ENCODE measurements at regions not wholly inside any gene's neighbourhood (a gene's known extent, or its start where the extent isn't known, plus 50 kb on each side); places are given as distances from the start of the nearest gene placed in this dataset.
"Not testable (repeated sequence)": the region's sequence is repeated elsewhere in the genome, so short reads cannot be mapped to it uniquely, and the experiment has no call there.

DNA sequence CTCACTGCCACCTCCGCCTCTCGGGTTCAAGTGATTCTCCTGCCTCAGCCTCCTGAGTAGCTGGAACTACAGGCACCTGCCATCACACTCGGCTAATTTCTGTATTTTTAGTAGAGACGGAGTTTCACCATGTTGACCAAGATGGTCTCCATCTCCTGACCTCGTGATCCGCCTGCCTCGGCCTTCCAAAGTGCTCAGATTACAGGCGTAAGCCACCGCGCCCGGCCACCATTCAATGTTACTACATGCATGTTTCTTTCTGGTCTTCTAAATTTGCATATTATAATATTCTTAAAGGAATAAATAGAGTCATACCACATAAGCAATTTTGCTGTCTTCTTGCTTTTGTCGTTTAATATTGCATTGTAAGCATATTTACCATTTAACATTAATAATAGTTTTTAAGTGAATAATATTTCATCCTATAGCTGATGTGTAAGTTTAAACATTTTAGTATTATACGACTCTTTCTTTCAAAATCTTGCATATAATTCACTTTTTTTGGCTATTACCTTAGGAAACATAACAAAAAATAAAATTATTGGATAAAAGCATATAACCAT is 1270.4 kb downstream of the ADGRL3 start:
- no peak for DNase-seq (ENCODE audit: low read depth)

DNA sequence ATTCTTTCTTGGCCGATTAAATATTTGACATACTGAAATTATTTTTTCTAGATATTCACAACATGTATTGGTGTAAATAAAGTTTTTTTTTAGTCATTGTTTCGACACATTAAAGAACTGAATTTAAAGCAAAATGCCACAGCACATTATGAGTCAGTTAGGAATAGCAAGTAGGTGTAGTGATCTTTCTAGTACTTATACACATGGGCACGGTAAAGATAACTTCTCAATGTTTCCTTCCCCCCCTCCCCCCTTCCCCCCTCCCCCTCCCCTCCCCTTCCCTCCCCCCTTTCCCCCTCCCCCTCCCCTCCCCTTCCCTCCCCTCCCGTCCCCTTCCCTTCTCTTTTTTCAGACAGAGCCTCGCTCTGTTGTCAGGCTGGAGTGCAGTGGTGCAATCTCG is 1269.9 kb downstream of the ADGRL3 start:
- no peak for DNase-seq (ENCODE audit: low read depth)

DNA sequence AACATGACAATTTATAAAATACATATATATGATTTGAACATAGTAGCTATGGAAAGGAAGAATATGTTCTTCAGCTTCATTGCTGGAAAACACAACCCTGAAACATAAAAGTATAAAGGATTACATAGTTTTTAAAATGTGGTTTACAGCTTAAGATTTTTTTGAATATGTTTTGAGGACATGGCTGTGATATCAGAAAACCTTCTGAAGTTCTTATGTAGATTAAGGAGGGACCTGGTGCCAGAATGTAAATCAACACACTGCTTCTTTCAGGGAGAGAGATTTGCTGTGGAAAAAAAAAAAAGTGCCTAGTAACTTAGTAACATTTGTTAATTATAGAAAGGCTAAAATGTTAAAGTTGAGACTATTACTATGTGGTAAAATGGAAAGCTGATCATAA is 1261.8 kb downstream of the ADGRL3 start:
- no peak for DNase-seq (ENCODE audit: low read depth)

DNA sequence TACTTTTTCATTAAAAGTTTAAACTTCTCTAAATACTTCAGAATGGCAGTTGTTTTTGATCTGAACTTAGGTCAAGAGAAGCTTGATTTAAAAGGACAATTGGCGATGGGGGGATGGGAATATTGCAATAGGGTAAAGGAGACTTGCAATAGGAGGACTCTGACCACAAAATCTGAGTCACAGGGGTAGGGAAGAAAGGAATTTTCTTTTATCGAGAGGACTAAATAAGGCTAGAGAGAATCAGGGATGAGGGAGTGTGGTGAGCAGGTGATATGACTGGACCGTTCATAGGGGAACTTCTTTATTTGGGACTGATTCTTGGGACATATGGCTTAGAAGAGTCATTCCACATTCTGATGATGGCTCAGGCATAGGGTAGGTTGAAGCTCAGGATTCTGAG is 1260.2 kb downstream of the ADGRL3 start:
- DNase-seq (ENCODE audit: low read depth): no peak

DNA sequence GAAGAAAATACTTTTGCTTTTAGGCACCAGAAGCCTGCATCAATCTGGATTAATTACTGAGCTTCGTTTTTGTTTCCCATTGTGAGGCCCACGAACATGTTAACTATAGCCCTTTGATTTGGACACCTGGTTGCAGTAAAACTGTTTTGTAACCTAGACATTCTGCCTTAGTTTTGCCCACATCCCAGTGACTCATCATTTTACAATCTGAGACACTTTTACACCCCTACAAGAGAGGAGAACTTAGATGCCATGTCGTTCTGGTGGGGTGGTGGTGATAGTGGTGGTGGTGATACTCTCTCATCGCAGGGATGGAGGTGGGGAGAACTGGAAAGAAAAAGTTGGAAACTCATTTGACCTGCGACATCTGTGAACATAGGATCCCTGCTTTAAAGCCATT is 1257.2 kb downstream of the ADGRL3 start:
- DNase-seq (ENCODE audit: low read depth): no peak

DNA sequence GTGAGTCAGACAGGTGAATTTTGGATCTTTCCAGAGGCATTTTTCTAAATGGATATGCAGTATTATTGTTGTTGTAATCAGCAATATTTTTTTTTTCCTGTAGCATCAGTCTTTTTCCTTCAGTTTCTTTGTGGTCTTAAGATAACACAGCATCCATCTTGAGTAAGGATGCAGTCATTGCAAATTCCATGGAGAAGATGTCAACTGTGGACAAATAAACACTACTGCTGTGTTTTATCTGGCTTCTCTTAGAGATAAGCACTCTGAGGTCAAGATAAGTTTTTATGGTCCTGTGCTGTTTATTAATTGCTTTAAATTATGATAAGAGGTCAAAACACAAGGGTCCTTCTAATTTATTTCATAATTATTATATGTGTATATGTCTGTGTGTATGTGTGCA is 1255.7 kb downstream of the ADGRL3 start:
- DNase-seq (ENCODE audit: low read depth): no peak

DNA sequence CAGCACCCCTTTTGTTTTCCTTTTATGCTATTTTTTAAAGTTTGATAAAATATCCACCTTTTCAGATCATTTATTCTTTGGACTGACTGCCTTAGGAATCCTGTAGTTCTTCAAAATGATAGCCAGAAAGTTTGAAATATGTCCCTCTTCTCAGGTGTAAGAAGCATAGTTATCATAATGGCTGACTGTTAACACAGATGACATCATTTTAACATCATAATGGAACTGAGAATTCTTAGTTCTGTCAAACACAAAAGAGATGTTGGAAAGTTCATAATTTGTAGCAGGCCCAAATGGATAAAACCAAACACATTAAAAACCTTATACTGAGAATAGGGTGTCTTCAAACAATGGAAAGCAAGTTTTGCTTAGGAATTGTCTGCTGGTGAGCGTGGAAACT is 1254.4 kb downstream of the ADGRL3 start:
- DNase-seq (ENCODE audit: low read depth): no peak

DNA sequence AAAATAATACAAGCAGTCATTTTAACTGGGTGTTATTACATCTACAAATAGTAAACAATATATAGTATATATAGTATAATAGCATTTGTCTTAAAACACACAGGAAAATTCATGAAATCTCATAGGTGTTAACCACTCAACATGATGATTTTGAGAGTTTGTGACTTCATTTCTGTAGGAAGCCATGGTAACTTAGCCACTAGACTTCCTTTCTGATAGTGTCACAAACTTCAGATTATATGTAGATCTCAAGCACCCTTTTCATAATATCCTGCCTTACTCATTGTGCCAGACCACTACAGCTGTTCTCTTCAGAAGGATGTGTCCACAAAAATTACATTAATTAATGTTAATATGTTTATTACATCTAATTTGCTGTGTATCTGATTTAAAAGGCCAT is 1250.6 kb downstream of the ADGRL3 start:
- DNase-seq (ENCODE audit: low read depth): no peak

DNA sequence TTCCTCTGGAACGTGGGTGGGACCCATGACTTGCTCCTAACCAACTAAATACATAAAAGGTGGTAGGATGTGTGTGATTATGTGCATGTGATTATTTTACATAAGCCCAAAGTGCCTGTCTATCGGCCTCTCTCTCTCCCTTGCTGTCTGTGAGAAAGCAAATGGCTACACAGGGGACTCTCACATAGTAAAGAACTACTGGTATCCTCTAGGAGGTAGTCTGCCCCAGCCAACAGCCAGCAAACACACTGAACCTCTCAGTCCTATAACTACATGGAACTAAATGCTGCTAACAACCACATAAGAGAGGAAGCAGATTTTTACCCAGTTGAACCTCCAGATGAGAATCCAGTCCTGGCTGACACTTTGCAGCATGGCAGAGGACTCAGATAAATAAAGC is 1249.4 kb downstream of the ADGRL3 start:
- DNase-seq (ENCODE audit: low read depth): no peak

DNA sequence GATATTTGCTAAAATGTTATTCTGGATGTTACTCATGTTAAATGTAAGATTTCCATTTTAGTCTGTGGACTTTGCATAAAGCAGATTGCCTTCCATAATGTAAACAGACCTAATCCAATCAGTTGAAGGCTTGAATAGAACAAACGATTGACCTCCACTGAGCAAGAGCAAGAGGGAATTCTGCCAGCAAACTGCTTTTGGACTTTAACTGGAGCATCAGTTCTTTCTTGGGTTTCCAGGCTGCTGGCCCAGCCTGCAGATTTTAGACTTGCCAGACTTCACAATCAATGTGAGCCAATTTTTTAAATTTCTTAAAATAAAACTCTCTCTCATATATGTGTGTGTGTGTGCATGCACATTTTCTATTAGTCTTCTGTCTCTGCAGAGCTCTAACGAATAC is 1248.8 kb downstream of the ADGRL3 start:
- DNase-seq (ENCODE audit: low read depth): no peak

DNA sequence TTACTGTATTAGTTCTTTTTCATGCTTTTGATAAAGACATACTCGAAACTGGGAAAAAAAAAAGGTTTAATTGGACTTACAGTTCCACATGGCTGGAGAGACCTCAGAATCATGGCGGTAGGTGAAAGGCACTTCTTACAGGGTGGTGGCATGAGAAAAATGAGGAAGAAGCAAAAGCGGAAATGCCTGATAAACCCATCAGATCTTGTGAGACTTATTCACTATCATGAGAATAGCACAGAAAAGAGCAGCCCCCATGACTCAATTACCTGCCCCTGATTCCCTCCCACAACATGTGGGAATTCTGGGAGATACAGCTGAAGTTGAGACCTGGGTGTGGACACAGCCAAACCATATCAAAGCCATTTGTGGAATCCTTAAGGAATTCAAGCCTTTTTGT is 1238.9 kb downstream of the ADGRL3 start:
- DNase-seq (ENCODE audit: low read depth): no peak

DNA sequence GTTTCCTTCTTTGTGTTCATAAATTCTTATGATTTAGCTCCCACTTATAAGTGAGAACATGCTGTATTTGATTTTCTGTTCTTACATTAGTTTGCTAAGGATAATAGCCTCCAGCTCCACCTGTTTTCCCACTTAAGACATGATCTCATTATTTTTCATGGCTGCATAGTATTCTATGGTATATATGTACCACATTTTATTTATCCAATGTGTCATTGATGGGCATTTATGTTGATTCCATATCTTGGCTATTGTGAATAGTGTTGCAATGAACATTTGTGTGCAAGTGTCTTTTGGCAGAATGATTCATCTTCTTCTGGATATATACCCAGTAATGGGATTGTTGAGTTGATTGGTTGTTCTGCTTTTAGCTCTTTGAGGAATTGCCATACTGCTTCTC is 1234.8 kb downstream of the ADGRL3 start:
- DNase-seq (ENCODE audit: low read depth): no peak

DNA sequence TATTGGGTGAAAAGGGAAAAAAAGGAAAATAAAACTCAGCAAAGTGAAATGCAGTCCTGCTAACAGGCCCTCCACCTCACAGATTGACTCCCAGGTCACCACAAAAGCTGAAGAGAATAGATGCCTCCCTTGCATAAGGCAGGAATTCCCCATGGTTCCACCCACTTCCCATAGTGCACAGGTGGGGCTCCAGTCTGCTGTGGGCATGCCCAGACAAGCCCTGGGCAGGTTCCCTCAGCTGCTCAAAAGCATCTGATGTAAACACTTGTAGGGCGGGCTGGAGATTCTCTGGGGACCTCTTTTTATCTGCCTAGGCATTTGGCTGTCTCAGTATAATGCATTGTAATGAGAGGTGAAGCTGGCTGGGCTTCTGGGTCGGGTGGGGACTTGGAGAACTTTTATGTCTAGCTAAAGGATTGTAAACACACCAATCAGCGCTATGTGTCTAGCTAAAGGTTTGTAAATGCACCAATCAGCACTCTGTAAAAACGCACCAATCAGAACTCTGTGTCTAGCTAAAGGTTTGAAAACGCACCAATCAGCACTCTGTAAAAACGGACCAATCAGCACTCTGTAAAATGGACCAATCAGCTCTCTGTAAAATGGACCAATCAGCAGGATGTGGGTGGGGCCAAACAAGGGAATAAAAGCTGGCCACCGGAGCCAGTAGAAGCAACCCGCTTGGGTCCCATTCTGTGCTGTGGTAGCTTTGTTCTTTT is 1231.5 kb downstream of the ADGRL3 start:
- not testable (repeated sequence) for DNase-seq (ENCODE audit: low read depth)

DNA sequence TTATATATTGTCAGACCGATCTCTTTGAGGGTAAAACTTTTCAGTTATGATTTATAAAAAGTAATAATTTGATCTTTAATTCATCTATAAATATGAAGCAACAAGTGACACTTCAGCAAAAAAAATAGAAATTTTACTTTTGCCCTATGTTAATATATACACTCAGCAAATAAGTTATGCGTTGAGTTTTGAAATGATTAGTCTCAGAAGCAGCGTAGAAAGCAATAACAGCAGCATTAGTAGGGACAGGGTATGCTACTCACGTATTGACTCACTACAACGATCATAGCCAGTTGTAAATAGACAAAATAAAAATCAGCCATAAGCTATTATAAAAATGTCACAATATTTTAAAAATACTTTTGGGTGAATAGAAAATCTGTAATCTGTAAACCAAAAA is 1229.2 kb downstream of the ADGRL3 start:
- DNase-seq (ENCODE audit: low read depth): no peak

DNA sequence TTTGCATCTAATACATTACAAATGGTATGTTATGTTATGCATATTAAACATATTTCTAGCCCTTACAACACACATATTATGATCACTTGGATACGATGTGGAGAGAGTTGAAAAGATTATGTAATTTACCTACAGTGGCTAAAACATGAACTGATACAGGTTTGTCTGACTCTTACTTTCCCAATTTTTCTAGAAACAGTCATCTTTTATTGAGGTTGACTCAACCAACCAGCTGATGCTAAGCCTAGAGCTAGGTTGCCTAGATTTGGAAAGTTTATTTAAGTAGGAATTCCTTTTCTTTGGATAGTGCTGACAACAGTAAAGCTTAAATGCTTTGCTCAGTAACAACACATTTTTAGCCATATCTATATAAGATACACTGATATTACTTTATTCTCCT is 1215.1 kb downstream of the ADGRL3 start:
- no peak for DNase-seq (ENCODE audit: low read depth)

DNA sequence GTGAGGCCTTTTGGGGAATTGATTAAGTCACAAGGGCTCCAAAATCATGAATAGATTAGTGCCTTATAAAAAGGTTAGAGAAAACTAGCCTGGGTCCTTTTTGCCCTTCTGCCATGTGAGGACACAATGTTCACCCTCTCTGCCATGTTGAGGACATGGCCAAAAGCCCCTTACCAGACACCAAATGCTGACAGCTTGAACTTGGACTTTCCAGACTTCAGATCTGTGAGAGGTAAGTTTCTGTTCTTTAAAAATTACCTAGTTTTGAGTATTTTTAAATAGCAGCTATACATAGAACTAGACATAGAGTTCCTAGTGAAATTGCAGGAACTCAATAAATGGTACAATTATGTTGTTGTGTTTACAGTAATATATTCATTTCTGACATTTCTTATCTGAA is 1214.4 kb downstream of the ADGRL3 start:
- no peak for DNase-seq (ENCODE audit: low read depth)

DNA sequence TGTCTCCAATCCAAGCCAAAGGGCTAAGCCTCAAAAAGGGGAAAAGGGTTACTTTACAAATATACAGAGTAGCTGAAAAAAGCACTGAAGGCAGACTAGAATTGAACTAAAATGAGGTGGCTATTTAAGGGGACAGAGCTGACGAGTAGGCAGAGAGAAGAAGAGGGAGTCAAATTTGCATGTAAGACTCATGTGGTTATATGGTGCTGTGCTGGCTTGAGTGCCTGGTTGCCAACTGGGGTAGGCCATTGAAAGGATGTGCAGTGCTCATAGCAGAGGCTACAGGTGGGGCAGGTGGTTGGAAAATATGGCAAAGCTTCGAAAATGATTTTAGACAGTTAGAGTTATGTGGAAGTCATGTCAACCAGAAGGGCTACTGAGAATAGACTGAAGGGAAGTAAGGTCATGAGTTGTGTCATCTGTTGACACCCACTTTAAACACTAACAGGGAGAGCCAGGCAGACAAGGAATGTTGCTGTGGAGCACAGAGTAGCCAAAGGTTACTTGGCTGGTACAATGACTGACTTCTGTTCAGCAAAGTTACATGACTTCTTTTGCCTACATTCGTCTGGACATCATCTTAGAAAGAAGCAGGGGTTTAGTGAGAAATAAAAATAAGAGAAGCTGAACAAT is 1210.4 kb downstream of the ADGRL3 start:
- no peak for DNase-seq (ENCODE audit: low read depth)

DNA sequence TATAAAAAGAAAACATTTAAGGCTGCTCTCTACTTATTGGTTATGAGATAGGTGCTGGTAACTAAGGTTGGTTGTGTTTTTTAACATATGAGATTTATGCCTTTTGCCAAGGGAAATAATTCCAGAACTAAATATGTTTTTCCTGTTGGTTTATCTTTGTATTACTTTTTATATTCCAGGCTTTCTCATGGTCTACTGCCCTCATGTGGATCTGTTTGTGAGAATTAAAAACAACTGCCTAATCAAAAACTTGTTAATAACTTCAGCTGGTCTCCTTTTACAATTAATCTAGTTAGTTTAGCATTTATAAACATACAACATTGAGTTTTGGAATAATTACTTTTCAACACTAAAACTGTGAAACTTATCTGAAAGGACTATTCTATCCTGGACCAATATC is 1208.3 kb downstream of the ADGRL3 start:
- no peak for DNase-seq (ENCODE audit: low read depth)

DNA sequence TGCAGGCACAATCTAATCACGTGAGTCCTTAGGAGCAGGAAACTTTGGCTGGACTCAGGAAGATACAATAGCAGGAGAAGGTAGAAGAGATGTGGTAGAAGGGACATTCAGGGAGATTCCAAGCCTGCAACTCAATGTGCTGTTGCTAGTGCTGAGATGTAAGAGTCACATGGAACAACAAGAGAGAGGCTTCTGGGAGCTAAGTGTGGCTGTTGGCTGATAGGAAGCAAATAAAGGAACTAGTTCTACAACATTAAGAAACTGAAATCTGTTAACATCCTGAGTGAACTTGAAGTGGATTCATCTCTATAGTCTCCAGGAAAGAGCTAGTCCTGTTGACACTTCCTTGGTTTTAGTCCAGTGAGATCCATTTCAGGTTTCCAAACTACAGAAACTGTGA is 1207.4 kb downstream of the ADGRL3 start:
- no peak for DNase-seq (ENCODE audit: low read depth)

DNA sequence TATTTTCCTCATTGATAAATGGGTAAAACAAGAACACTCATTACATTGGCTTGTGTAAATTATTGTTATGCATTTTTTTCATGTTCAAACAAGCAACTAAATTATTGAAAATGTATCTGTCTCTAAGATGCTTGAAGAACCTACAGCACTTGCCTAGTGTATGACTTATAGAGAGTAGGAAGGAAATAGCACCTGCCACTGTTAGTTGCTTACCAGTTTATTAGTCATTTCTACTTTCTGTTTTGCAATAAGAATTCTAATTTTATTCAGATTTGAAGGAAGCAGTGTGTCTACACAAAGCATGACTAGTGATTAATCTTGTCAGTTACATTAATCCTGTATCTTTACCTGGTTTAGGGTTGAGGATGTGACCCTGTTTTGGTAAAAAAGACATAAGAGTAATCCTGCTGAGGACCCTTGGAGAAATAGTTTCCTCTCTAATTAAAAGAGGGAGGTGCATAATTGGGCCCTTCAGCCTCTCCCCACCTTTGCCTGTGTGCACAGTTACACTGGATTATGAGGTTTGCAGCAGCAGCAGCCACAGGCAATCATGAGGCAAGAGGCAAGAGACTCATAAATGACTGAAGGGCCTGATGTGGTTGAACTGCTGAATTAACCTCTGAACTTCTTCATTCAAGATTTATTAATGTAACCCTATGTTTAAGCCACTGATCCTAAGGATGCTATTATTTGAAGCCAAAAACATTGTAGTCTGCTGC is 1202.1 kb downstream of the ADGRL3 start:
- no peak for DNase-seq (ENCODE audit: low read depth)

DNA sequence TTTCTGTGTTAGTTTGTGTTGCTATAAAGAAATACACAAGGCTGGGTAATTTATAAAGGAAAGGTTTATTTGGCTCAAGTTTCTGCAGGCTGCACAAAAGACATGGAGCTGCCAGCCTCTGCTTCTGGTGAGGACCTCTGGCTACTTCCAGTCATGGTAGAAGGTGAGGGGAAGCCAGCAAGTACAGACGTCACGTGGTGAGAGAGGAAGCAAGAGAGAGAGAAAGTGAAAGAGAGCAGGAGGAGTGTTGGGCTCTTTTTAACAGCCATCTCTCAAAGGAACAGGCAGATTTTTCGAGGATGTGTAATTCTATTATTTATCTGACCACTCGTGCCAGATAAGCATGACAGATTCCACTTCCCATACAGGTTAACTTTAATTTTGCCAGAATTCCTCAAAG is 1199.1 kb downstream of the ADGRL3 start:
- no peak for DNase-seq (ENCODE audit: low read depth)

DNA sequence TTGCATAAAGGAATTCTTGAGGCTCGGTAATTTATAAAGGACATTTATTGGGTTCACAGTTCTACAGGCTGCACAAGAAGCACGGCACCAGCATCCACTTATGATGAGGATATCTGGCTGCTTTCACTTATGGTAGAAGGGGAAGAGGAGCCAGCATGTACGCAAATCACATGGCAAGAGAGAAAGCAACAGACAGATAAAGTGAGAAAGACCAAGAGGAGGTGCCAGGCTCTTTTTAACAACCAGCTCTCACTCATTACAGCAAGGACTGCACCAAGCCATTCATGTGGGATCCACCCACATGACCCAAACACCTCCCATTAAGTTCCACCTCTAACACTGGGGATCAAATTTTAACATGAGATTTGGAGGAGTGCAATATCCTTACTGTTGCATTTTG is 1198.2 kb downstream of the ADGRL3 start:
- no peak for DNase-seq (ENCODE audit: low read depth)

DNA sequence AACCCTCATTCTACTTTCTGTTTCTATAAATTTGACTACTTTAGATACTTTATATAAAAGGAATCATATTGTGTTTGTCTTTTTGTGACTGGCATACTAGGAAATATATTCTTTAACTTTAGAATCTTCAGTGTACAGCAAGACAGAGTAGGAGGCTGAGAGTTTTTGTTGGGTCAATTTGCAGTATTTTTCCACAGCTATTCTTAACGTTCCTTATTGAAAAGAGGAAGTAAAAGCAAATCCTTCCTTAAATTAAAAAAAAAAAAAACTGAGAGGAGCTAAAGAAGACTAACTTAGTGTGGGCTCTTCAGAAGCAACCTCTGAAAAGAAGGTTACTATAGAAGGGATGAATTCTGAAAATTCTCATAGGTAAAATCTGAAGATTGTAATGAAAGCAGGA is 1194.6 kb downstream of the ADGRL3 start:
- no peak for DNase-seq (ENCODE audit: low read depth)
